ENCODE measurements at regions not wholly inside any gene's neighbourhood (a gene's known extent, or its start where the extent isn't known, plus 50 kb on each side); places are given as distances from the start of the nearest gene placed in this dataset.

DNA sequence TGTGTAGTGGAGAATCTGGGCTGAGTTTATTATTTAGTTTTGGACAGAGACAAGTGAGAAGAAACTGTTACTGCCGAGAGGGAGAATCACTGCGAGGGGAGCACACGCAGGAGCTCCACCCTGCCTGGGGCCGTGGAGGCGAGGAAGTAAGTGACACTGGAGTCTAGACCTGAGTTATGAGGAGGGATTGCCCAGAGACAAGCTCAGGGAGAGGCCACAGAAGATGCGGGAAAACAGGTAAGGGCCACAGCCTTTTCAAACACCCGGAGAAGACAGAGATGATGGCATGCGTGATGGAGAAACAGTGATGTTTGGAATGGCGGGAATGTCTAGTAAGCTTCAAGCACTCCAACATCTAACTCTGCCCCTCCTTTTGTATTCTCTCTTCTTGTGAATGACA, 84.1 kb downstream of the TNFSF11 start:
- DNase-seq: no peak

GRCh38 chr13:42660333-42660965, 86.5 kb downstream of the TNFSF11 start:
- DNase-seq: no peak

DNA sequence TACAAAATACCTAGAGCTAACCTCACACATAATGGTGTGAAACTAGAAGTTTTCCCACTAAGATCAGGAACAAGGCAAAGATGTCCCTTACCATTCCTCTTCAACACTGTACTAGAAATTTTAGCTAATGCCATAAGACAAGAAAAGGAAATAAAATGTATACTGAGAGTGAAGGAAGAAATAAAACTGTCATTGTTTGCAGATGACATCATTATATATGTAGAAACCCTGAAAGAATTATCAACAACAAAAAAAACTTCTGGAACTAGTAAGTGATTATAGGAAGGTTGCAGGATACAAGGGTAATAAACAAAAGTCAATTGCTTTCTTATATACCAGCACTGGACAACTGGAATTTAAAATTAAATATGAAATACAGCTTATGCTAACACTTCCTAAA, 93.7 kb downstream of the TNFSF11 start:
- no peak for DNase-seq

DNA sequence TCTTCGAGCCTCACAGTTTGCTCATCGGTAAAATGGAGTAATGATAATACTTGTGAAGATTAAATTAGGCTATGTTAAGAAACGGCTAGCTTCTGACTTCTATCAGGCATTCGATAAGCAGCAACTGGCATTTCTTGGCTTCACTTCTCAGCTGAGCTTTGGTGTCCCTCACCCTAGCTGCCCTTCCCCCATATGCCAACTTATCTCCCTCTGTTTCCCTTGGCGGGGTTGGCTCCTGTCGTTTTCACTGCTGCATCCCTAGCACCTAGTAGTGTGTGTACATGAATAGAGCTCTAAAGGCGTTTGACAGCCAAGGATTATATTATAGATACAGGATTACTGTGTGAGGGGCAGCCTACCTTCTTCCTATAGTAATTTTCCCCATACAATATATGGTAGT, 97.5 kb downstream of the TNFSF11 start:
- DNase-seq: no peak

DNA sequence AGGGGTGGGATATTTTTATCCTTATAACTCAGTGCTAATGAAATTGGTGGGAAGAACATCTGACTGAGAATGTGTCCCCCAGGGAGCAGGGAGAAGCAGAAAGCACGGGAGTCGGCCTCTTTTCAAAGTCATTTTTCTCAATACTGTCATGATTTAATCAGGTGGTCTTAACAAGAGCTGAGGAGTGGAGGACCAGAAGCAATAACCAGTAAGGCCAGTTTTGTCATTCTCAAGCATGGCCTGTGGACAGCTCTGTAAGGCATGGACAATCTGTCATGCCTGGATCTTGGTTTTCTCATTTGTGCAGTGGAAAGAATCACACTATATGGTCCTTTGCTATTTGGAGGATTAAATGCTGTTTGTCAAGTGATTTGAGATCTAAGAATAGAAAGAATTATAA, 99.7 kb downstream of the TNFSF11 start:
- no peak for DNase-seq

- no peak for DNase-seq
These were observed 100.6 kb upstream of the FAM216B start for GRCh38 chr13:42680748-42681147.

- no peak for DNase-seq
These were observed 99.9 kb upstream of the FAM216B start for GRCh38 chr13:42681326-42682100.

GRCh38 chr13:42684226-42684625, 97.2 kb upstream of the FAM216B start:
- no peak for DNase-seq

DNA sequence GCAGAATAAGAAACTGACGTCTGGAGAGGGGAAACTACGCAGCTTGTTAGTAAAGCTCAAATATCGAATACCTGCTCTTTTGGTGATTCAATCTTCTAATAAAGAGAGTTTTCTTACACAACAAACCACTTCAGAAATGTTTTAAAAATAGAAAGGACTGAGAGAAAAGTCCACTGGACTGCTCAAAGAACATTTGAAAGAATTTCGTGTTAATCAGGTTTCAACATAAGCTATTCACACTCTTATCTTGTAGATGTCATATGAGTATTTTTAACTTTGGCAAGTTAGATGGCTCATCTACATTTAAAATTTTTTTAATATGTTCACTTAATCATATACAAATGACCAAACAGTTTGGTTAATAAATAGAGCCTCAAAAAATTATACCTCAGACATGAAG, 95.6 kb upstream of the FAM216B start:
- no peak for DNase-seq

DNA sequence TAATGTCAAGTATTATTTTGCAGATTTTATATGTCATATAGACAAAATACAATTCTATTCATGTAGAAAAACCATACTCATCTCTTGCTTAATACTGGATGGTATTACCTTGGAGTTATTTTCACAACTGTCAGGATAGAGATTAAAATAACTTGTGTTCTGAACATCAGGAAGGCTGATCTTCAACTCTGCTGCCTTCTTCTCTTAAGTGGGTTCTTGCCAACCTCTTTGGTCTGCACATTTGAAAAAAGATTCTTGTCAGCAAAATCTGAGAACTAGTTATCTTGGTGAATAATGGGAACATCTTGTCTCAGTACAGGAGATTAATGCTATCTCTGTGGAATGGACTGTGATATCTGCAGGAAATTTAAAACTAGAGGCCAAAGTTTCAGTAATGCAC, 95.2 kb upstream of the FAM216B start:
- DNase-seq: no peak

DNA sequence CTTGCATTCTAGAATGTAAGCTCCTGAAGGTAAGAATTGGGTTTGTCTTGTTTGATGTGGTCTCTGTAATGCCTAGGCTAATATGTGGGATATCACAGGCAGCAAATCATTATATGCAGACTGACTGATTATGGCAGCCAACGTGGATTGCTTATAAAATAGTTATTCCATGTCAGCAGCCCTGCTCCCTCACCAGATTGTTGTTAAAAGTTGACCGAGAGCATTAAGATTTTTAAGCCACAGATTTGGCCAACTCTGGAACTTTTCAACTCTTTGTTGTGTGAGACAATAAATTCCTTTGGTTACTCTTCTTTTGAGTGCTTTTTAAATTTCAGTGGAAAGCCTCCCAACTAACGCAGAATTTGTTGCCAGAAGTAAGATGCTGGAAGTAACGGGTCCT, 92.6 kb upstream of the FAM216B start:
- no peak for DNase-seq

DNA sequence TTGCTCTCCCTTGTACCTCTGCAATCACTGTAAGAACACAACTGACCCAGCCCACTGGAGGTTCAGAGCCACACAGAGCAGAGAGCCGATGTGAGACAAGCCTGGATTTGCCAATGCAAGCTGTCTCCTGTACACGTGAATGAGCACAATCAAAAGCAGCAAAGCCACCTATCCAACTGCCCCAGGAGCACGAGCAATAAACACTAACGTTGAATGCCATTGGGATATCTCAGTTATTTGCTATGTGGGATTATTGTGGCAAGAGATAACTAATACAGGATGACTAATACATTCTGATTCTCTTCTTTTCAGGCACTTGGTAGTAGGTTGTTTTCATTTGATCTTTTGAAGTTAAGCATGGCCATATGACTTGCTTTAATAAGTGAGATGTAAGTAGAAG, 85.2 kb upstream of the FAM216B start:
- DNase-seq: no peak

DNA sequence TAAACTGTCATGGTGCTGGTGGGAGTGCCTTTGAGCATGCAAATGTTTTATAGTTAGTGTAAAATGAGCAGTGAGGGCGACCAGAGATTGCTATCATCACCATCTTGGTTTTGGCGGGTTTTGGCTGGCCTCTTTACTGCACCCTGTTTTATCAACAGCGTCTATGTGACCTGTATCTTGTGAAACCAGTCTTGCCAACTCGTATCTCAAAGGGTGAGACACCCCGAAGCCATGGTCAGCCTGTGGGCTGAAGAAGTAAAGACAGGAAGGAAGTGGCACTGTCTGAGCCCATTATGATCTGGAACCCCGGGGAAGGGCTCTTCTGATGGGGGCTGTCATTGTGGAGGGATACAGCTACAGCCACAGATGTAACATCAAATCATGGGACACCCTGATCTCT, 81.5 kb upstream of the FAM216B start:
- no peak for DNase-seq

- no peak for DNase-seq
These were observed 78.7 kb upstream of the FAM216B start for GRCh38 chr13:42702716-42703115.

DNA sequence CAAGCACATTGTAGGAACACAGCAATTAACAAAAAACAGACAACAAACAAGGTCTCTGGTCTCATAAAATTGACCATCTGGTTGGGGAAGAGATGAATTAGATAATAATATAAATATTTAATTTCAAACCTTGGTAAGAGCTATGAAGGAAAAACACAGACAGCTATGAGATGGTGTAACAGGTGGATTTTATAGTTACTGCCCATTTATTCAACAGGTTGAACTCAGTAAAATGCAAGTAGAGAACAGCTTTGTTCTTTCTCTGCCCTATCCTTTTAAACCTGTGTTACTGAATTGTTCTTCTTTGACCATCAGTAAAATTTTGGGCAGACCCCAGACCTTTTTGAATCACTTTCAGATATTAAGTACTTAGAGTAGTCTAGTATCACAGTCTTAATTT, 77.6 kb upstream of the FAM216B start:
- no peak for DNase-seq

DNA sequence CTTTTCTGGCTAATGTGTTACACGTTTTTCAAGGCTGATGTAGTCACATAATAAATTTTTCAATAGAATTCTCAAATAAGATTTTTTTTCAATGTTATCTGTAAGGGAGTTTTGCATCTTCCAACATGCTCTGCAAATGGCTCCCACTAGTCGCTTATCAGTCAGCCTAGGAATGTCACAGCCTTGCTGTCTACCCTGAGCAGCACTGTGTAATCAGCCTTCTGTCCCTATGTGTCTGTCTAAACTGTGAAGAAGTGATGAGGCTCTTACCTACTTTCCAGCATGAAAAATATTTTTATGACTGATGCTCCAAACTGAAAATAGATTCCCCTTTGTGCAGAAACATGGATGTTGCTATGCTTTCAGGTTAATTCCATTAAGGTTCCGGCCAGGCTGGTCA, 75.1 kb upstream of the FAM216B start:
- no peak for DNase-seq

DNA sequence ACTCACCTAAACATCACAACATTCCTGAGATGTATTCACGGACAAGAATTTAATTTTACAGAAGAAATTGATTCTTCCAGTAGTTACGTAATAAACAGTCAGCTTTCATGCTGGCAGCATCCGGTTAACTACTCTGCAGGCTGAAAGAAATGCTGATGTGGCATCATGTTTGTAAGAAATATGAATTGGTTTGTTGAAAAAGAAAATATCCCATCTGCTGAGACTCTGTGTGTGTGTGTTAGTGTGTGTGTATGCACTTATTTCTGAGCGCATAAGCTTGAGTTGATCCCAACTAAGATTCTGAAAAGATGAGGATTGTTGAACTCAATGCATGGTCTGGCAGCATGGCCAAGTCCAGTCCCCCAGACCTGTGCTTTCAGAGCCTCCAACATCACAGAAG, 74.3 kb upstream of the FAM216B start:
- DNase-seq: no peak

- DNase-seq: no peak
These were observed 73.8 kb upstream of the FAM216B start for GRCh38 chr13:42707586-42707985.

- DNase-seq: no peak
These were observed 73.0 kb upstream of the FAM216B start for GRCh38 chr13:42708391-42708790.

DNA sequence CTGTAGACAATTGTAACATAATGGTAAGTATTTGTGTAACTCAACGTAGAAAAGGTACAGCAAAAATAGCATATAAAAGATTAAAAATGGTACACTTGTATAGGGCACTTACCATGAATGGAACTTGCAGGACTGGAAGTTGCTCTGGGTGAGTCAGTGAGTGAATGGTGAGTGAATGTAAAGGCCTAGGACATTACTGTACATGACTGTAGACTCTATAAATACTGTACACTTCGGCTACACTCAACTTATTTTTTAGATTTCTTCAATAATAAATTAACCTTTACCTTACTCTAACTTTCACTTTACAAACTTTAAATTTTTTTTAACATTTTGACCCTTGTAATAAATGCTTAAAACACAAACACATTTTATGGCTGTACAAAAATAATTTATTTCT, 72.1 kb upstream of the FAM216B start:
- DNase-seq: no peak

DNA sequence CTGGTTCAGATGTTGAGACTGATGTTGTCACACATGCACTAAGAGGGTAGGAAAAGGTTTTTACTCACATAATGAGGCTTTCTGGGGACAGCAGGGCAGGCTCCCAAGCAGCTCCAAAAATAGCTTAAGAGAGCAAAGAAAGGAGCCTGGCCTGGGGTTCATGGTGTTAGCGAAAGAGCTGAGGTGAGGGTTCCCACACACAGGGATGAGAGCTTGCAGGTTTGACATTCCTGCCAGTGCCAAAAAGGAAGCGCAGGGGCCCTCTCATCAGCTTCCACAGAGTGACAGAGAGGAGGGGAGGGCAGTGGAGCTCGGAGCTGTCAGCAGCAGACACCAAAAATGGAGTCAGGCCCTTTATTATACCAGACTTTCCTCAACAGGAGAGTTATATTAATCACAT, 65.5 kb upstream of the FAM216B start:
- no peak for DNase-seq

DNA sequence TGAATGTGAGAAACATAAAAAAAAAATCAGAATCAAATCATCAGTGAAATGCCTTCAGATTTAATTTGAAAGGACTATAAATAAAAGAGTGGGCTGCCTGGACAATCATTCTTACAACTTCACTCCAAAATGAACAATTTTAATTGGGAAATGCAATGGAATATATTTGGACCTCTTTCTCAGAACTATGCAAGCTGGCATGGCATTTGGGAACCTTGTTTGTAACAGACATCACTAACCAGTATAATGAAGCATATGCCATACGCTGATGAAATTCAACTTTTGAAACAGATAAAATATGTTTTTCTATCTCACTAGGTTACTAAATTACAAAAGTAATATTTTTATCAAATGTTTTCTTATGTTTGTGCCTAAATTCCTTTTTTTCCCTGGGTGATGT, 64.2 kb upstream of the FAM216B start:
- DNase-seq: no peak

DNA sequence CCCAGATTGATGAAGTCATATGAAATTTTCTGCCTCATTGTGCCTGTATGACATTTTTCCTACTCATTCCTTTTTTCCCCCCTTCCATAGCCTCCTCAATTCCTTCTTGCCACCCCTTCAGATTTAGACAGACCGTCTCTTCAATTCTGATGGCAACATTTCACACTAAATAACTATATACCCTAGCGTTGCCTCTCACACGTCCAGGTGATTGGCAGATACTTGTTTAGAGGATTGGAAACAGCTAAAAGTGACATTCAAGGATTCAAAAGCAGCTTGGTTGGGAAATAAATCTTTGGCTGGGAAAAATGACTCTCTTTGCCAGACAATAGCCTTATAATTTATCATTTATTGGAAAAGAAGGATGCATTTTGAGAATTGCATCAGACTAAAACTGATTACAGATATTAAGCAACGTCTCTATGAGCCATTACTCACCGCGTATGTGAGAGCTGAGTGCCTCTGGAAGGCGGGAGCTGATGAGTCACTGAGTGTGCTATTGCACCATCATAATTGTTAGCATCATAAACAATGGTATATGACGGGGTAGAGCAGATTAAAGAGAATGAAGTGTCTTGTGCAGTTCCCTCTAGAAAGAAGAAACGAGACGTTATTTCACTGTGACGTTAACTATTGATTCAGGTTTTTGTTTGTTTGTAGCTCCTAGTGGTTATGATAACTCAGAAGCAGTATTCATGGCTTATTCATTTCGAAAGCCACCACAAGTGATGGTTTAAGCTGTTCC, 61.1 kb upstream of the FAM216B start:
- DNase-seq: peak; percentile 43

- DNase-seq: no peak
These were observed 60.5 kb upstream of the FAM216B start for GRCh38 chr13:42720858-42721219.

Measured in activated CD4-positive, alpha-beta T cell treated with anti-CD3 and anti-CD28 coated beads for 48 hours (primary cell).